Breast epithelium (tissue), 3 donors: ENCODE measurements at regions not wholly inside any gene's neighbourhood (a gene's known extent, or its start where the extent isn't known, plus 50 kb on each side); places are given as distances from the start of the nearest gene placed in this dataset.

ENCODE experiments used
- CTCF ChIP-seq, 3 donors: fragments of 450-650 bp; IDR thresholded peaks; one replicate each; pipeline ENCODE4 v1.5.1; 2016 to 2017; ENCODE audit warnings: antibody characterized with exemption in 3 of 3, mild to moderate bottlenecking in 3 of 3, moderate library complexity in 3 of 3
- POLR2A ChIP-seq: fragments of 450-650 bp; IDR thresholded peaks from one replicate; pipeline ENCODE4 v1.6.1; 2016; ENCODE audit warnings: antibody characterized with exemption, mild to moderate bottlenecking, moderate library complexity

DNA sequence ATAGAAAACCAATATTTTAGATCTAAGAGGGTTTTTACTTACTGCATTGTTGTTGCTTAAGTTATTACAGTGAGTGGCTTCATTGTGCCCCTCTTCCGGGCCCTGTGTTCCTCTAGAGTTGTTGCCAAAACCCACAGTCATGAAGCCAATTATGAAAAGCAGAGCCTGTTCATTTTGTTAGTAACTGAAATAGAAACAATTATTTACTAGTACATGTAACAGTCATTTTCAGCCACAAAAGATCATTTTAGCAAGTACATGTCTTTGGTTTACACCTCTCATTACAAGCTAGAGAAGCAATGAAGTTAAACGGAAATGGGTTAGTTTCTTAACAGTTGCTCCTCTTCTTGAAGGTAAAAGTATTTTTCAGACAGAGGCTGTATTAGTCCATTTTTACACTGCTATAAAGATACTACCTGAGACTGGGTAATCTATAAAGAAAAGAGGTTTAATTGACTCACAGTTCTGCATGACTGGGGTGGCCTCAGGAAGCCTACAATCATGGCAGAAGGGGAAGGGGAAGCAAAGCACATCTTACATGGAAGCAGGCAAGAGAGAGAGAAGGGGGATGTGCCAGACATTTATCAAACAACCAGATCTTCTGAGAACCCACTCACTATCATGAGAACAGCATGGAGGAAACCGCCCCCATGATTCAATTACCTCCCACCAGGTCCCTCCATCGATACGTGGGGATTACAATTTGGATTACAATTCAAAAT is 380.5 kb downstream of the SFMBT2 start:
- TF ChIP-seq CTCF (IDR thresholded peaks at IDR 0.05) (no peak), POLR2A (no peak)
